Upper lobe of left lung (tissue), 6 donors: ENCODE measurements at regions not wholly inside any gene's neighbourhood (a gene's known extent, or its start where the extent isn't known, plus 50 kb on each side); places are given as distances from the start of the nearest gene placed in this dataset.

Experiments used
- ATAC-seq, 2 donors: fragments of 200-7000 bp; cut with Tn5 transposase; one replicate each; pipeline ENCODE4 v1.9.1; 2022; ENCODE audit warnings: mild to moderate bottlenecking in 2 of 2, moderate library complexity in 2 of 2; ENCODE audit not compliant: low FRiP score in 2 of 2
- DNase-seq, 2 donors: peaks; one replicate each; pipeline ENCODE4 v3.0.0-alpha.2; 2019 to 2020
- H3K27ac ChIP-seq, 4 donors: fragments of 200-600 bp; sonication (generic); one replicate each; pipeline ENCODE4 v1.5.1; 2016 to 2019
- H3K27me3 ChIP-seq, 4 donors: fragments of 200-600 bp; sonication (generic); one replicate each; pipeline ENCODE4 v1.5.1; 2017 to 2019
- H3K36me3 ChIP-seq, 4 donors: fragments of 200-600 bp; sonication (generic); one replicate each; pipeline ENCODE4 v1.5.1; 2016 to 2019
- H3K4me1 ChIP-seq, 4 donors: fragments of 200-600 bp; sonication (generic); one replicate each; pipeline ENCODE4 v1.5.1; 2018 to 2019
- H3K4me3 ChIP-seq, 4 donors: fragments of 200-600 bp; sonication (generic); one replicate each; pipeline ENCODE4 v1.5.1; 2017 to 2019; ENCODE audit warnings: mild to moderate bottlenecking in 2 of 4, moderate library complexity in 1 of 4
- H3K9me3 ChIP-seq, 4 donors: fragments of 200-600 bp; sonication (generic); one replicate each; pipeline ENCODE4 v1.5.1; 2018 to 2019
- CTCF ChIP-seq, 6 experiments: fragments of 450-650 bp in 4 of 6; fragments of 200-600 bp in 2 of 6; sonication (generic) in 2 of 6; IDR thresholded peaks; one replicate each; pipeline ENCODE4 v1.5.1; 2016 to 2019; ENCODE audit warnings: antibody characterized with exemption in 6 of 6
- EP300 ChIP-seq, 4 donors: sonication (generic); formaldehyde crosslinking; IDR thresholded peaks; one replicate each; pipeline ENCODE4 v1.5.1; 2017; ENCODE audit warnings: antibody characterized with exemption in 4 of 4, control low read depth in 2 of 4
- POLR2A ChIP-seq, 4 donors: fragments of 450-650 bp; IDR thresholded peaks; one replicate each; pipeline ENCODE4 v1.5.1; 2016 to 2017; ENCODE audit warnings: antibody characterized with exemption in 4 of 4, mild to moderate bottlenecking in 2 of 4
- POLR2AphosphoS5 ChIP-seq, 2 donors: sonication (generic); formaldehyde crosslinking; IDR thresholded peaks; one replicate each; pipeline ENCODE4 v1.5.1; 2017; ENCODE audit warnings: antibody characterized with exemption in 2 of 2
- WGBS, 2 donors: methylation state at CpG; one replicate each; pipeline ENCODE4 v1.1.5; 2017 to 2018; 5-methylcytosine and 5-hydroxymethylcytosine counted together
- donor health status: DM: no; HTN: no; CAD: no; lungs with moderate emphysema.
- donor health status: DM: no; HTN: yes; CAD: no; lungs with severe emphysema.

GRCh38 chr11:42669248-42669976 lies 642.4 kb upstream of the API5 start:
- H3K4me3 ChIP-seq, result no peak overlapping the region
- H3K27me3 ChIP-seq, result no peaks in the 10 kb centered on the region
- TF ChIP-seq CTCF (IDR thresholded peaks at IDR 0.05), result no peak
- no peak for TF ChIP-seq EP300 (IDR thresholded peaks at IDR 0.05)
- TF ChIP-seq POLR2AphosphoS5 (IDR thresholded peaks at IDR 0.05), result no peak
- TF ChIP-seq POLR2A (IDR thresholded peaks at IDR 0.05), result no peak
- H3K9me3 ChIP-seq, result no peaks in the 10 kb centered on the region
- 79 to 84% methylated on average over 7 of the region's 7 CpGs for WGBS, 2 donors
- no peaks in the 10 kb centered on the region for H3K4me1 ChIP-seq
- H3K27ac ChIP-seq, result no peak overlapping the region
- DNase-seq, result no peak
- ATAC-seq, result no peak
- no peaks in the 10 kb centered on the region for H3K36me3 ChIP-seq

DNA sequence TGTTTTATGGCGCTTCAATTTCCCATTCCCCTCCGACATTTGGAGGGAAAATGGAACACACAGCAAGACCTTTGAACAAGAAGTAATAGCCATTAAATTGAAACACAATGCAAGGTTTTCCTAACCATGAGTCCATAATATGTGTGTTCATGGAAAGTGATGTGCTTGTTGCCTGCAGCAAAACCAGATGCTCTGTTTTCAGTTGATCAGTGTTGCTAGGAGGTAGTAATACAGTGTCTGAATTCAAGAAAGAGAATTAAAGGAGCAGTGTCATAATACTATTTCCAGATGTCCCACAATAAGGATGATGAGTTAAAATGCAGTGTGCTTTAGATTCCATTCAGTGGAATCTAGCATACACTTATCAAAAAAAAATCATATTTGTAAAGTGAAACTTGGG lies 637.4 kb upstream of the API5 start:
- no peak for TF ChIP-seq CTCF (IDR thresholded peaks at IDR 0.05)
- TF ChIP-seq EP300 (IDR thresholded peaks at IDR 0.05), result no peak
- TF ChIP-seq POLR2AphosphoS5 (IDR thresholded peaks at IDR 0.05), result no peak
- TF ChIP-seq POLR2A (IDR thresholded peaks at IDR 0.05), result no peak
- Histone ChIP-seq H3K27ac (no peak overlapping the region), H3K9me3 (no peaks in the 10 kb centered on the region), H3K4me3 (no peak overlapping the region), H3K36me3 (no peaks in the 10 kb centered on the region), H3K27me3 (no peaks in the 10 kb centered on the region), H3K4me1 (no peaks in the 10 kb centered on the region)
- DNase-seq, result no peak
- 84 to 91% methylated on average over 2 of the region's 2 CpGs for WGBS, 2 donors
- ATAC-seq, result no peak

DNA sequence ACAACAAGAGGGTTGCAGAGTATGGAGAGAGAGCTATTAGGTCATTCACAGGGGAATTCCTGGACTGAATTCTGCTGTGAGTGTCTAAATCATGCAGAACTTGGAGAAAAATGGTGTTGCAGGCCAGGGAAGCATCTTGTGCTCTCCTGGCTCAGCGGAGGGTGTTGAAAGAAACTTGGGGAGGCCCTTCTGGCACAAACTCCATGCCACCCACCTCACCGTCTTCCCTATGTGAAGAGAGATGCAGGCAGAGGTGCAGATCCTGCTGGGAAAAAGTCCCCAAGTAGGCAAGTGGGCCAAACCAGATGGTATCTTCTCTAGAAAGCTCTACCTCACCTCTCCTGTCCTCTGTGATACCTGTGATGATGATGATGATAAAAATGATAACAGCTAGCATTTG lies 604.3 kb upstream of the API5 start:
- Histone ChIP-seq H3K4me3 (no peak overlapping the region), H3K36me3 (no peaks in the 10 kb centered on the region), H3K4me1 (no peaks in the 10 kb centered on the region), H3K27ac (no peak overlapping the region), H3K27me3 (no peaks in the 10 kb centered on the region), H3K9me3 (no peaks in the 10 kb centered on the region)
- no peak for TF ChIP-seq POLR2A (IDR thresholded peaks at IDR 0.05)
- no peak for TF ChIP-seq CTCF (IDR thresholded peaks at IDR 0.05)
- TF ChIP-seq EP300 (IDR thresholded peaks at IDR 0.05), result no peak
- DNase-seq (no peak), ATAC-seq (no peak)
- WGBS, 2 donors, result 86 to 88% methylated on average over 2 of the region's 2 CpGs

- DNase-seq (no peak), ATAC-seq (no peak)
- Histone ChIP-seq H3K4me3 (no peak overlapping the region), H3K36me3 (no peaks in the 10 kb centered on the region), H3K27ac (no peak overlapping the region), H3K4me1 (no peaks in the 10 kb centered on the region), H3K27me3 (no peaks in the 10 kb centered on the region), H3K9me3 (no peaks in the 10 kb centered on the region)
- WGBS, 2 donors, result 89 to 100% methylated on average over 1 of the region's 1 CpG
- TF ChIP-seq EP300 (IDR thresholded peaks at IDR 0.05) (no peak), POLR2AphosphoS5 (IDR thresholded peaks at IDR 0.05) (no peak)
These were observed 602.6 kb upstream of the API5 start for GRCh38 chr11:42709216-42709615.

- ATAC-seq (no peak), DNase-seq (no peak)
- H3K4me3 ChIP-seq, result no peak overlapping the region
- no peak overlapping the region for H3K27ac ChIP-seq
- H3K9me3 ChIP-seq, result no peaks in the 10 kb centered on the region
- H3K36me3 ChIP-seq, result no peaks in the 10 kb centered on the region
- H3K27me3 ChIP-seq, result no peaks in the 10 kb centered on the region
- 38 to 58% methylated on average over 1 of the region's 1 CpG for WGBS, 2 donors
- no peaks in the 10 kb centered on the region for H3K4me1 ChIP-seq
- TF ChIP-seq EP300 (IDR thresholded peaks at IDR 0.05), result no peak
- no peak for TF ChIP-seq POLR2AphosphoS5 (IDR thresholded peaks at IDR 0.05)
- TF ChIP-seq POLR2A (IDR thresholded peaks at IDR 0.05), result no peak
- no peak for TF ChIP-seq CTCF (IDR thresholded peaks at IDR 0.05)
These were observed 598.5 kb upstream of the API5 start for GRCh38 chr11:42713279-42713678.
